HG03521 (cell line): ENCODE measurements at regions not wholly inside any gene's neighbourhood (a gene's known extent, or its start where the extent isn't known, plus 50 kb on each side); places are given as distances from the start of the nearest gene placed in this dataset.

ENCODE experiments used
- ATAC-seq: cut with Tn5 transposase; IDR thresholded peaks from one replicate; pipeline ENCODE4 v1.9.1; 2021; ENCODE audit warnings: mild to moderate bottlenecking, moderate library complexity; ENCODE audit not compliant: unreplicated experiment

DNA sequence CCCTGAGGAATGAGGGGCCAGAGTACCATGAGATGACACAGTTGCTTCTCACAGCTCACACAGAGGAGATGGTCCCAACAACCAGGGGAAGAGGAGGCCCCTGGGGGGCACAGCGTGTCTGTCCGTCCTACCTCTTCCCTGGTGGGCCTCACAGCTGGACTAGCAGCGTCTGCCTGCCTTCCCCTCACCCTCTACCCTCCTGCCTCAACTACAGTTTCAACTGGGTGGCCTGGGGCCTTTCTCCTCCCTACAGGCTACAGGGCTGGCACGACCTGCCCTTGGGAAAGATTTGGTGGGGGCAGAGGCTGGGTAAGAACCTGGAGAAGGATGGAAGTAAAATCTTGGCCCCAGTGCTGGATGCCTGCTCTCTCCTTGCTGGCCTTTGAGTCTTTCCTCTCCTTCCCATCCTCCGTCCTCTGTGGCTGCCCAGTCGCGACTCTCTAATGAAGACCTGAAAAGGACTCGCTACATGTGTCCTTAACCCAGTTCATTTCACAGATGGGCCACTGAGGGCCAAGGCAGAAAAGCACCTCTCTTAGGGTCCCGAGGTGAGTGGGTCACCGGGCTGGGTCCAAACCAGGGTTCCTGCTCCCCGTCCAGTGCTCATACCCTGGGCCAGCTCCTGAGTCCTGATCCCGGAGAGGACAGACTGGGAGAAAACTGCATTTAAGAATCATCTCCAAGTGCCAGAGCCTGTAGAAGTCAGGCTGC is 232.5 kb downstream of the BCL11B start:
- ATAC-seq = no peak

DNA sequence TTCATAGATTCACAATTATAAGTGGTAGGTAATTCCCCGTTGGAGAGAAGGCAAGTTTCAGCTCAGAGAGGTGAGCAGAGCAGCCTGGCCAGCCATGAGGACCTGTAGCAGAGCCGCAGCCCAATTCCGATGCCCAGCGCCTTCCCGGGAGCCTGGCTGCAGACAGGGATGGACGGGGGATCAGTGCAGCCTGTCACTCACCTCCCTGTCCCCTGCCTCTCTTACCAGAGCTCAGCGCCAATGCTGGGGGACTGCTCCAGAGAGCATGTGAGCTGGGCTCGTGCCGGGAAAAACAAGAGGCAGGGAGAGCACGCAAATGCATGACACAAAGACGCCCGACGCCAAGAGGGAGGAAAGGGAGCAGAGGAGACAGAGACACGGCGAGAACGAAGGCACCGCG is 231.9 kb downstream of the BCL11B start:
- ATAC-seq = no peak

DNA sequence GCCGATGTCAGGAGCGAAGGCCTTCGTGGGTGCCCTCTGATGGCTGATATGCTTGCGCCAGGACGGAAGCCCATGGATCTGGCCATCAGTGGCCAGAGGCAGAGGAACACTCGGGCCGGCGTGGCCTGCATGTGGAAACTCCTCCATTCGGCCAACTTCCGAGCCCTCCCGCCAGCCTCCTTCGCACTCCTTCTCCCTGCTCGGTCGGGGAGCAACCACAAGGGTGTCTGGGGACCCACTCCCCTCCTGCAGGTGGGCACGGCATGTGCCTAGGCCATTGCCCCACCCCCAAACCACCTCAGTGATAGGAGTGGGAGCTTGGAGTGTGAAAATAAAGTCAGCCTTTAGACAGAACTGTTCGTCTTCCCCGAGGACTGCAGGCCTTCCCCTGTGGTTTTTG is 231.3 kb downstream of the BCL11B start:
- ATAC-seq = no peak

DNA sequence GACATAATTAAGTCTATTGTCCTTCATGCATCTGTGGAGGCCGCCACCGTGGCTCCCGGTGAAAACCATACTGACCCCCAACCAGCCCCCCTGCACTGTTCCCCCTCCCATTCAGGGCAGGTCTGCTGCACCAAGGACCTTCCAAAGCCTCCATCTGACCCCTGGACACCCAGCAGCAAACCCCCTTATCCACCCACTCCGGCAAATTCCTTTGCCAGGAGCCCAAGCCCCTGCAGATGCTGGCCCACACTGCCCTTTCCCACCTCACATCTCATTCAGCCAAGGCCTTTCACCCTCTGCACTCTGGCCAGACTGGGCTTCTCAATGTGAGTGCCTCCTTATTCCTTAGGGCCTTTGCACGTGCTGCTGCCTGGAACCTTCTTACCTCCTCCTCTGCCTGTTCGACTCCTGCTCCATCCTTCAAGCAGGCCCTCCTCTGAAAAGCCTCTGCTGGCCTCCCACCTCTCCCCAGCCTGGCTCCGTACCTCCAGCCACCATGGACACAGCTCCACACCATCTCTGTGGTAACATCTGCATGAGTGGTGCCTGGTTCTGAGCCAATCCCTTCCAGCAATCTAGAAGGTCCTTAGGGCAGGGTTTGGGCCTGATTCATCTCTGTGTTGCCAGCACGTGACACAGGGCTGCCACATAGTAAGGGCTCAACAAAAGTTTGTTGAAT is 230.7 kb downstream of the BCL11B start:
- ATAC-seq = no peak

DNA sequence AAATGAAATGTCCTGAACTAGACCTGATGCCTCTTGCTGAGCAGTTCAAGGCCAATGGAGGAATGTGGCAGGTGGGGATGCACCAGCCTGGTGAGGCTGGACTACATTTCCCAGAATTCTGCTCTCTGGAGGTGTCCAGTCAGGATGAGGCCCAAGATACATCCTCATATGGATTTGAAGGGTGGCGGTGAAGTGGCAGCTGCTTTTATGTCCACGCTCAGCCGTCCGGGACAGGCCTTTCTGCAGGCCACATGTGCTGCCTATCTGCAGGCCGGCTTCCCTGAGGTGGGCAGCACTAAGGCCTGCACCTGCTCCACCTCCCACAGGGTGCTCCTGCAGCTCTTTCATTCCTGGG is 230.2 kb downstream of the BCL11B start:
- no peak for ATAC-seq

DNA sequence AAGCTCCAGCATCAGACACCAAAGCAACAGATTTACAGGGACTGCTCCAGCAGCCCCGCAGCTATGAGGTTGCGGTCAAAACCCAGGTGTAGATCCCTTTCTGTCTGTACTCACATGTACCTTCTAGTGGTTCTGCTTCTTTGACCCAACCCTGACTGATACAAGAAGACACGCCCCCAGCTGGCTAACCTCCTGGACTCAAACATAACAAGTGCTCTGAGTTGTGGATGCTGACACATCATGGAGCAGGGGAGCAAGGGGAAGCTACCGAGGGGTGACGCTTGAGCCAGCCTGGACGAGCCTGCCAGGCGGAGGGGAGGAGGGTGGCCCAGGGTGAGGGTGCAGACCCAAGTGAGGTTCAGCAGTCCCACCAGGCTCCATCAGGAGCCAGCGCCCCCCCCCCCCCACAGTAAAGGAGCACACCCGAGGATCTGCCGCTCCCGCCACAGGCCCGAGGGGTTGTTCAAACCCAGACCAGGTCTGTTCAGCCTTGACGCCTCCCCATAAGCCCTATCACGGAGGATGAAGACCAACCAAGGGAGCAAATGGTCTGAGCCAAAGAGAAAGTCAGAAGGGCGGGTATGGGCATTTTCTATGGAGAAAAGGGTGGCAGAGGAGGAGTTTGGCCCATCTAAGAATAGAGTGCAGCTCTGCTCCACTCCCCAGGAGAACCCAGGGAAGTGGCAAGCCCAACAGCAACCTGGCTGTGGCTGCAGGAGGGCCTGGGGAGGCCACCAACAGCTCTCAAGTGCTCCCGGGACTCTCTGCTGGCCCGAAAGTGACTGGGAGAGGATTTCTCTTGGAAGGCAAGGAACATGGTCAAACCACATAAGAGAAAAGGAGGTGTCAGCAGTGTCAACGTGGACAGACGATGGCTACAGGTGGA is 229.4 kb downstream of the BCL11B start:
- ATAC-seq = no peak

DNA sequence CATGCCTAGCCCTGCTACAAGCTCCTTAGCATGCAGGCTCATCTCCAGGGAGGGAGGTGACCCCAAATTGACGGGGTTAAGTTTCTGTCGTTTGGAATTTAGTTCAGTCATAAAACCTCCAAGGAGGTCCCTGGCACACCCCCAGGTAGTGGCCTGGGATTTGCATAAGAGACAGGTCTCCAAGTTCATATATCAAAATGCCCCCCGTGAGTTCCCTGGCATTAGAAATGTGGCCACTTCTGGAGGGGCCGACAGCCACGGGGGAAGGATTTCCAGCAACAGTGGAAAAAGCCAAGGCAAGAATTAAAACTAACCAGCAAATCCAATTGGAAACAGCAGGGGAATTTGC is 228.8 kb downstream of the BCL11B start:
- no peak for ATAC-seq

DNA sequence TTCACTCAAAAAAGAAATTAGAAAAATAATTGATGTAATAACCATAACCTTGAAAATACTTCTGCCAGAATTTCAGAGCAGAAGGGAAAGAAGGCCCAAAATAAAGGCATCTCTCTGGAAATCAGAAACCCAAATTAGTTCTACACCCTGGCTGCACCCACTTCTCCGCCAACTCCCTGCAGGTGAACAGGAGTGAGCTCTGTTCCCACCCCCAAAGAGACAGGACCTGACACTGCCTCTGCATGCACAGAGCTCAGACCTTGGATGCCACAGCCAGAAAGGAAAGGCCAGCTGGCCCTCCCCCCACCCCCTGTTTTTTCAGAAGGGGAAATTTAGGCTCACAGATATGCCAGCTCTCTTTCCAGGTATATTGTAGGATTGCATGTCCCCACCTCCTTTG is 228.2 kb downstream of the BCL11B start:
- ATAC-seq = no peak

DNA sequence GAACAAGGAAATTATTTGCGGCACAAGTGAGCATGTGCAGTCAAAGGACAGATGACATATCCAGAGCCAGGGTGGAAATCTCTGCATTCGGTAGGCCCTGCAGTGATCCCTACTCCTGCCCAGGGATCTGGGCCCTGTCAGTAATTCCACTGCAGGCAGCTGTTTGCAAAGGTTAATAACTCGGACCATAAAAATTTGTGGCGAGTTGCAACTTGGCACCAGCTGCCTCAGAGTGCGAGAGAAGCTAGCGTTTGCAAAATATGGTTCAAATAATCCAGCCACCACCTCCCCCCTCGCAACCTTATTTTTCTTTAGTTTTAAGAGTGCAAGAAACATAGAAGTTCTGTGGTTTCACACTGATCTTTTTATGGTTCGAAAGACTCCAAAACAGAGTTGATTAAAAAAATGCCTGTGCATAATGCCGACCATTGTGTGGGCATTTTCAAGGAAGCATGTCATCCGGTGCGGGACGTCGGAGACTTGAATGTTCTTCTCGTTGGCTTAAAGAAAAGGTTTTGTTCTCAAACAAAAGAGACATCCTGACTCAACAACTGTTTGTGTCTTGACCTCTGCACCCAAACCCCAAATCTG is 224.5 kb downstream of the BCL11B start:
- ATAC-seq = no peak

DNA sequence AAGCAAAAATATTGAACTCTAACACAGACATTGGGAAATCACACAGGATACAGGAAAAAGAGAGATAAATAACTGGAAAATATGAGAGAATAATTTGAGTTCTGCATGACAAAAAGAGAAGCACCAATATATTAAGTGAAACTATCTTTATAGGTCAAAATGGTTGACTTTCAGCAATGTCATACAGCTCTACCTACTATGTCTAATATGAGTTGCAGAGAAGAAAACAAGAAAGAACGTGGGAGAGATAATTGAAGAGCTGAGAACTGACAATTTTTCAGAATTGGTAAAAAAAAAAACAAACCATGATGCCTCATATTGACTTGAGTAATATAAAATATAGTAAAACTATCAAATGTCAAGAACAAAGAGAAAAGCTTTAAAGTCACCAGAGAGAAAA is 221.7 kb downstream of the BCL11B start:
- no peak for ATAC-seq

DNA sequence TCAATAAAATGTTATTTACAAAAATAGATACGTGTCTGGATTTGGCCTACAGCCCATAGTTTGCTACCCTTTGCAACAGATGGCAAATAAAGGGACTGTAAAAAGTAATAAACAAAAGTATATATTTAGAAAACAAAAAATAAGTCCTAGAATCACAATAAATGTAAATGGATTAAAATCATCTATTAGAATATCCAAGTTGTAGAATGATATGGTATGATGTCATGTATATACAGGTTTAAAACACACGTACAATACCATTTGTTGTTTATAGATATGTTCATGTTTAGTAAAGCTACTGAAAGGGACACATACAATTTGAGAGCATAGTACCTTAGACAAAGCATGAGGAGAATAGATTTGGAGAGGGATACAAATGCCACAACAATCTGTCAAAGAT is 219.5 kb downstream of the BCL11B start:
- no peak for ATAC-seq

DNA sequence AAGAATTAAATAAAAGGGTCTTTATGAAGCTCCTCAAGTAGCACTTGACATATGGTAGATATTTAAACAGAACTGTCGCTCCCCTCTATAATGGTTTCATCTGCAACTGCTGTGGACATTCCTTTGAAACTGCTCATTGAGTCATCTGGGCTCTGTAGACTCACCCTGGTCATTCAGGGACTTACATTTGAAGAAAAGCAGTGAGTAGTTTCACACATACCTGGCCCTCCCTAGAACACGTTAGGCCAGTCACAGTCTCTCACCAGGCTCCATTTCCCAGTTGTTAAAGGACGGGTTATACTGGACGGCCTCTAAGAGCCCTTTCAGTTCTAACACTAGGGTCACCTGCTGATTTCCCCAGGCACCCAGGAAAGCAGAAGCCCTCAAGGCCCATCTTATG is 217.0 kb downstream of the BCL11B start:
- ATAC-seq = no peak

DNA sequence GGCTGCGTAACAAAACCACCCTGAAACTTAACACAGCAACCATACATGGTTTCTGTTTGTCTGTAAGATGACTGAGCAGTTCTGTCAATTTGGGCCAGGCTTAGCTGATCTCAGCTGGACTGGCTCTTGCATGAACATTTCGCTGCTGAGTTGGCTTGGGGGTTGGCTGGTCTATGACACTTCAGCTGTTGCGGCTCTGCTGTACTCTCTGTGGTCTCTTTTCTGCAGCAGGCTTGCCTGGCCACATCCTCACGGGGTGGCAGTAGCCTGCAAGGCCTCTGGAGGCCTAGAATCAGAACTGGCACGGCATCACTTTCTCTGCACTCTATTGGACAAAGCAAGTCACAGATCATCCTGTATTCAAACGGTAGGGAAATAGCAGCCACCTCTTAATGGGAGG is 216.2 kb downstream of the BCL11B start:
- ATAC-seq = no peak

DNA sequence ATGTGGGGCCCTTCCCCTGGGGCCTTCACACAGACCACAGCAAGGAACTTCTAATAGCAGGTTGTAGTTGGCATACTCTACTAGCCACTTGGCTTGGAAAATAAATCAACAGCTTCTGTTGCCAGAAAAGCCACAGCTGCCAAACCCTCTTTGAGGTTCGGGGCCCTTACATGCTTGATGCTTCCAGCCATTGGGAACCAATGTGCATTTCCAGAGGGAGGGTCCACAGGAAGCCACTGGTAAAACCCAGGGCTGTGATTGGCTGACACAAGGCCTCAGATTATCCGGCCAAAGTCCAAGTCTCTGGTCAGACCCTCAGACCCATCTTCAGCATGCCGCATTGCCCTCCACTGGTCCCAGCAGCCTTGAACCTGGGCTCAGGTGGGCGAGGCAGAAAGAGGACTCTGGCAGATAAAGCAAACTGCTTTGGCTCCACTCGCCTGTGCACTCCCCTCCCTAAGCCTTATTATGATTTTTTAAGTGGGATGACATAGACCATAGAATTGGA is 214.4 kb downstream of the BCL11B start:
- ATAC-seq = no peak

DNA sequence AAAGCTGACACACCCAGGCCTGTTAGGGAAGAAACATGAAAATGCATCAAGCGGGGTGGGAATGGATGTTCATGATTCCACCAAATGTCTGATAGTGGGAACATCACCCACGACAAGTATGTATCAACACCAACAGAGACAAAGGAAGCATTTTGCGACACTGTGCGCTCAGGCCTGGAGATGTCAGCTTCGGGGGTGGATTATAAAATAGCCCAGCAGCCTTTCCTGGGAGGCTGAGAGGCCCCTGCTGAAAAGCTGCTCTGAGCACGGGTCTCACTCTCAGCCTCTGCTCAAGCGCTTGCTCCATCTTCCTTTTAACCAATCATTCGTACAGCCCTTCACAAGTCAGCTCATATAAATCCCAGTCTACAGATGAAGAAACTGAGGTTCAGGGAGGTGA is 213.5 kb downstream of the BCL11B start:
- ATAC-seq = no peak

DNA sequence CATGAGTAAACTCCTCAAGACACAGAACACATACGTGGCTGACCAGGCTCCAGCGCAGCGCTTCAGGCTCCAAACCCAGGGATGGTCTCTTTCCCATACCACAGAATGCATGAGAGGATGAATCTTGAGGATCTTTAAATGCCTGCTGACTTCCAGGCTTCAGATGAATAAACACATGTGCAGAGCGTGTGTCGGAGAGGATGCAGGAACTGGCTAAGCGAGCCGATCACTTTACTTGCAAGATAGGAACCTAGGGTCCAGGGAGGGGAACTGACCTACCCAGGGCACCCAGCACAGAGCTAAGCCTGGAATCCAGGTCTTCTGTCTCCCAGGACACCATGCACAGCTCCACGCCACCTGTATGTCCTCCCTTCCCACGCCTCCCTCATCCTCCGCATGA is 209.8 kb downstream of the BCL11B start:
- no peak for ATAC-seq

DNA sequence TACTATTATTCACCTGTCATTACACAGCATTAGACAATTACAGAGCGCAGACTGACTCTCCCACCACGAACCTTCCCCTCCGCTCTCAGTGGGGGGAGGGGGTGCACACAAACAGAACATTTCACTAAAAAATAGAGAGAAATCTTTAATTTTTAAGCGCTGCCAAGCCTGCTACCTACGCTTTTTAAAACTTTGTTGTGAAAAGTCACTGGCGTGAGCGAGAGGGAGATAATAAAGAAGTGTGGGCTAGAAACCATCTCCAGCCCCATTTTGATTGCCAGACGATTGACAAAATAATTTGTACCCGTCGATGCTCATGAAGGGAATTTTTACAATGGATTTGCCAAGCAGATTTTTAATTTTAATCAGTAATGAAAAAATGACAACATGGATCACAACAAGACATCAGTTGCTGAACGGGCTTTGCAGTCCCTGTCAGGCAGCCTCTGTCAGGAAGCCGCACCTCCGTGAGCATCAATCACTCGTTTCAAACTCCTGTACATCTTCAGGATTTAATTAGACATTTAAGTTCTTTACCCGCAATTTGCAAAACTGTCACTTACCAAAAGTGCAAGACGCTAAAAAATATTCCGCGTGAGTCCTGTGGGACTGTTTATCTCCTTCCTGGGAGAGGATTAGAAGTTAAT is 209.1 kb downstream of the BCL11B start:
- ATAC-seq = no peak

DNA sequence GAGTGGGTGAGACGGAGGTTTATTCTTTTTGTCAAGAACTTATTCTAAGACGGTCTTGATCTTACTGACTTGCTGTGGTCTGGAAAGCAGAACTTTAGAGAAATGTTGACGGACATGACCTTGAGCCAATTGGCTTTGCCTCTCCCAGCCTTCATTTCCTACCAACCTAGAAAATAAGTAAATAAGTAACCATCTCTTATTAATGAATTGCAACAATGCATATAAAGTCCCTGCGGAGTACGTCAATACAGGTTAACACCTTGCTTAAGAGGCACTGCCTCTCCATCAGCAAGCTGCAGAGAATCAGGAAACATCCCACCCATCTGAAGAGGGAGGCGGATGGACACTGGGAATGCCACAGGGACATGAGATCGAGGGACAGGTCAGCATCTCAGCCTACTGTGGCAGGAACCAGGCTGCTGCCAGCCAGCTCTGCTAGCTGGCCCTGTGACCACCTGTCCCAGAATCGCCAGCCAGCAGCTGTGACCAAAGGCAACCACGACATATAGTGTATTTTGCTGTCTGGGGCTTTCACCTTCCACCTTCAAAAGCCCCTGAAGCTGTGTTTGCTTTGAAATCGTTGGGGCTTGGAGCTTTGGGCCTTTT is 208.3 kb downstream of the BCL11B start:
- no peak for ATAC-seq

DNA sequence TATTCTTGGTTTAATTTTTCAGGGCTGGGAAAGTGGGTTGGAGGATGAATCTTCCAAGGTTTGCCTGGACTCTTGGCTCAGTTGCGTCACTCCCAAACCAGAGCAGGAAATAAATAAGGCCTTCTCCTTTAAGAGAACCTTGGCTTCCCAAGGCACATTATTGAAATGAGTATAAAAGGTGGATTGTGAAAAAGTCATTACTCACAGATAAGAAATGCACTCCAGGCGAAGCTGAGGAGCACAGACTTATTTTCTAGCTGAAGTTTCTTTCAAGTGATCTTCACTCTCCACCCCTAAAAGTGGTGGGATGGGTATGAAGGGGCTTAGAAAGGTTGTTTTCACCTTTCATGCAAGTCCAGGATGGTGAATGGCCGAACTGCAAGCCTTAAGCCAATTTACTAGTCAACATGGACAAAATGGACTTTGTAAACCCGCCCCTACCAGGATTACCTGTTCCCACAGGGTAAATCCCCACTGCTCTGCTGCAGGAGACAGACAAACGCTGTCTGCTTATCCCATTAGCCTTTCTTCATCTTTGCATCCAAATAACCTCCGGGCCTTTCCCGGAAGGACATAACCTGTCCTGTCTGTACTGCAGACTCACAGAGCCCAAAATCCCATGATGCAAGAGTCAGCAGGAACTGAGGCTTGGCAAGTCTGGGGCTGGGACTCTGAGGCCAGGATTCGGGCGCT is 207.6 kb downstream of the BCL11B start:
- no peak for ATAC-seq

DNA sequence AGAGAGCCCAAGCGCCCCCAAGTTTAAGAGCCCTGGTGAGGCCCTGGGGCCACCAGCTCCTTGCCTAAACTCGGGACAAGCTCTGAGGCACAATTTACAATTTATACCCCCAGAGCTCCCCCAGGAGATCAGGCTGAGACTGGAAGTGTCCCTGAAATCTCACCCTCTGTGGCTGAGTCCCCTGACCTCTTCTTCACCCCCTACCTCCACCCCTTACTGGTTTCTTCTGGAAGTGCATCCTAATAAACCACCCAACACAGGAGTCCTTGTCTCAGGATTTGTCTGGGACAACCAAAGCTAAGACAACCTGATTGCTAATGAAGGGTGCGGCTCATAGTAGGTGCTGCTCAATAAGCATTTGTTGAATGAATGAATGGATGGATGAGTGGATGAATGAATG is 206.4 kb downstream of the BCL11B start:
- no peak for ATAC-seq
